ENCODE measurements at regions not wholly inside any gene's neighbourhood (a gene's known extent, or its start where the extent isn't known, plus 50 kb on each side); places are given as distances from the start of the nearest gene placed in this dataset.

DNA sequence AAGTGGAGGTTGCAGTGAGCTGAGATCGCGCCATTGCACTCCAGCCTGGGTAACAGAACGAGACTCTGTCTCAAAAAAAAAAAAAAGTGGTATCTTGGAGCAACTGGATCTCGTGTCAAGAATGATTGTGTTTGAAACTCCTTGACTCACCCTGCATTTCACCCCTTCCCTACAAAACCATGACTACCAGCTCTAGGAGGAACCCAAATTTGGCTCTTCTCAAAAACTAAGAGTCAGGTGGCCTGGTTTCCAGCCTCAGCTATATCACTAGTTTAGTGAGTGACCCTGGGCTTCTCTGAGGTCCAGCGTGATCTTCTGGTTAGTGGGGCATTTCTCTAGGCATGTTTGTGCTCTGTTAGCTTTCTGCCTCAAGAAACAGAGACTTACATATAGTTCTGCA is 222.1 kb downstream of the FAM43A start:
- FAIRE-seq: no peak

More for the DNA sequence above, 222.1 kb downstream of the FAM43A start:
- Histone ChIP-seq H3K27ac (ENCODE audit: extremely low read length, insufficient read depth, low read length) (no peak overlapping the region), H3K36me3 (replicated peaks in 1 of 2; ENCODE audit: control insufficient read depth in 1 of 2, insufficient read depth in 2 of 2, low read length in 2 of 2) (no peaks in the 10 kb centered on the region), H3K4me3 (replicated peaks in 1 of 3; ENCODE audit: insufficient read depth in 1 of 3, low read depth in 2 of 3, low read length in 3 of 3) (no peak overlapping the region), H3K9ac (ENCODE audit: insufficient read depth, low read depth, low read length) (no peak overlapping the region), H3K27me3 (ENCODE audit: control insufficient read depth in 1 of 2, insufficient read depth in 2 of 2, low read length in 2 of 2) (peaks cover 0 to 9% of the 10 kb centered on the region in 2 experiments; a peak in 1 of 5 replicates), H4K20me1 (ENCODE audit: insufficient read depth, low read length) (no peaks in the 10 kb centered on the region), H3K79me2 (ENCODE audit: insufficient read depth, low read length) (no peaks in the 10 kb centered on the region), H2AFZ (ENCODE audit: low read length) (no peak overlapping the region), H3K4me1 (ENCODE audit: insufficient read depth, low read length) (no peaks in the 10 kb centered on the region), H3K4me2 (ENCODE audit: low read depth, low read length) (no peak overlapping the region), H3K9me3 (ENCODE audit: low read length) (peaks cover 8% of the 10 kb centered on the region; the same call in 1 of the 2 replicates)
- TF ChIP-seq, protein P1, sequence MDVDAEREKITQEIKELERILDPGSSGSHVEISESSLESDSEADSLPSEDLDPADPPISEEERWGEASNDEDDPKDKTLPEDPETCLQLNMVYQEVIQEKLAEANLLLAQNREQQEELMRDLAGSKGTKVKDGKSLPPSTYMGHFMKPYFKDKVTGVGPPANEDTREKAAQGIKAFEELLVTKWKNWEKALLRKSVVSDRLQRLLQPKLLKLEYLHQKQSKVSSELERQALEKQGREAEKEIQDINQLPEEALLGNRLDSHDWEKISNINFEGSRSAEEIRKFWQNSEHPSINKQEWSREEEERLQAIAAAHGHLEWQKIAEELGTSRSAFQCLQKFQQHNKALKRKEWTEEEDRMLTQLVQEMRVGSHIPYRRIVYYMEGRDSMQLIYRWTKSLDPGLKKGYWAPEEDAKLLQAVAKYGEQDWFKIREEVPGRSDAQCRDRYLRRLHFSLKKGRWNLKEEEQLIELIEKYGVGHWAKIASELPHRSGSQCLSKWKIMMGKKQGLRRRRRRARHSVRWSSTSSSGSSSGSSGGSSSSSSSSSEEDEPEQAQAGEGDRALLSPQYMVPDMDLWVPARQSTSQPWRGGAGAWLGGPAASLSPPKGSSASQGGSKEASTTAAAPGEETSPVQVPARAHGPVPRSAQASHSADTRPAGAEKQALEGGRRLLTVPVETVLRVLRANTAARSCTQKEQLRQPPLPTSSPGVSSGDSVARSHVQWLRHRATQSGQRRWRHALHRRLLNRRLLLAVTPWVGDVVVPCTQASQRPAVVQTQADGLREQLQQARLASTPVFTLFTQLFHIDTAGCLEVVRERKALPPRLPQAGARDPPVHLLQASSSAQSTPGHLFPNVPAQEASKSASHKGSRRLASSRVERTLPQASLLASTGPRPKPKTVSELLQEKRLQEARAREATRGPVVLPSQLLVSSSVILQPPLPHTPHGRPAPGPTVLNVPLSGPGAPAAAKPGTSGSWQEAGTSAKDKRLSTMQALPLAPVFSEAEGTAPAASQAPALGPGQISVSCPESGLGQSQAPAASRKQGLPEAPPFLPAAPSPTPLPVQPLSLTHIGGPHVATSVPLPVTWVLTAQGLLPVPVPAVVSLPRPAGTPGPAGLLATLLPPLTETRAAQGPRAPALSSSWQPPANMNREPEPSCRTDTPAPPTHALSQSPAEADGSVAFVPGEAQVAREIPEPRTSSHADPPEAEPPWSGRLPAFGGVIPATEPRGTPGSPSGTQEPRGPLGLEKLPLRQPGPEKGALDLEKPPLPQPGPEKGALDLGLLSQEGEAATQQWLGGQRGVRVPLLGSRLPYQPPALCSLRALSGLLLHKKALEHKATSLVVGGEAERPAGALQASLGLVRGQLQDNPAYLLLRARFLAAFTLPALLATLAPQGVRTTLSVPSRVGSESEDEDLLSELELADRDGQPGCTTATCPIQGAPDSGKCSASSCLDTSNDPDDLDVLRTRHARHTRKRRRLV (CRISPR knock-in tag; IDR thresholded peaks at IDR 0.05): no peak
- TF ChIP-seq ZNF207 (IDR thresholded peaks at IDR 0.05; ENCODE audit: borderline replicate concordance) (no peak), ADNP (CRISPR knock-in tag; IDR thresholded peaks at IDR 0.05) (no peak), ZNF264 (CRISPR knock-in tag; IDR thresholded peaks at IDR 0.05) (no peak), XRCC5 (optimal IDR thresholded peaks at IDR 0.05; ENCODE audit: low read length) (no peak), ISL2 (CRISPR knock-in tag; IDR thresholded peaks at IDR 0.05) (no peak), ZNF761 (CRISPR knock-in tag; conservative IDR thresholded peaks at IDR 0.05) (no peak)
- TF ChIP-seq, protein P2, sequence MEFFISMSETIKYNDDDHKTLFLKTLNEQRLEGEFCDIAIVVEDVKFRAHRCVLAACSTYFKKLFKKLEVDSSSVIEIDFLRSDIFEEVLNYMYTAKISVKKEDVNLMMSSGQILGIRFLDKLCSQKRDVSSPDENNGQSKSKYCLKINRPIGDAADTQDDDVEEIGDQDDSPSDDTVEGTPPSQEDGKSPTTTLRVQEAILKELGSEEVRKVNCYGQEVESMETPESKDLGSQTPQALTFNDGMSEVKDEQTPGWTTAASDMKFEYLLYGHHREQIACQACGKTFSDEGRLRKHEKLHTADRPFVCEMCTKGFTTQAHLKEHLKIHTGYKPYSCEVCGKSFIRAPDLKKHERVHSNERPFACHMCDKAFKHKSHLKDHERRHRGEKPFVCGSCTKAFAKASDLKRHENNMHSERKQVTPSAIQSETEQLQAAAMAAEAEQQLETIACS (CRISPR knock-in tag; IDR thresholded peaks at IDR 0.05): no peak
- ChIA-PET CTCF (ENCODE audit: low intra/inter-chr PET ratio, low total read pairs) (no interaction called here), POLR2A (no interaction called here)
- intact Hi-C loops (cut with micrococcal nuclease; ENCODE audit: unreplicated experiment): no loop called here
- DNase-seq (ENCODE audit: low spot score): no peak
- WGBS (ENCODE audit: low lambda C conversion rate): 37% methylated on average over 5 of the region's 5 CpGs
- in situ Hi-C loops (cut with HindIII; ENCODE audit: extremely low pct_ligation_motif_present, low pct_unique_long_range_greater_than_20kb): no loop called here
- no TSS peak for BruUV-seq (replicated peaks)
- ATAC-seq: no peak
